KG1 (cell line): ENCODE measurements at regions not wholly inside any gene's neighbourhood (a gene's known extent, or its start where the extent isn't known, plus 50 kb on each side); places are given as distances from the start of the nearest gene placed in this dataset.

ENCODE experiments used
- DNase-seq: peaks from one replicate; lab custom pipeline; 2025; lab: John Stamatoyannopoulos, UW

DNA sequence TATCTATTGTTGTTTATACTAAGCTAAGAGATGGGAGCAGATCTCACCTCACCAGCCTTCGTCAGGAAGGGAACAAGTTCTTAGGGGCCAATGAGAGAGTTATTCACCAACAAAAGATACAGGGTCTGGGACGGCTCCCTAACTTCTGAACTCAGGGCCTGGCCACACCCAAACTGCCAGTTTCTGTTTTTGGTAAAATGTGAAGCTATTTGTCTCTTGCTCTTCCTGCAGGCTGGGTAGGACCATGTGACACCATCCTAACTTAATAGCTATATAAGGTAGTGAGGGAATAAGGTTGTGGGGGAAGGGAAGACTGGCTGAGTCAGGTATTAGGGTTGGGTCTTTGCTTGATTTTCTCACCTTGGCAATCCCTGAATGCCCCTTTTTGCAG lies 480.5 kb downstream of the KDM4C start:
- no peak for DNase-seq

DNA sequence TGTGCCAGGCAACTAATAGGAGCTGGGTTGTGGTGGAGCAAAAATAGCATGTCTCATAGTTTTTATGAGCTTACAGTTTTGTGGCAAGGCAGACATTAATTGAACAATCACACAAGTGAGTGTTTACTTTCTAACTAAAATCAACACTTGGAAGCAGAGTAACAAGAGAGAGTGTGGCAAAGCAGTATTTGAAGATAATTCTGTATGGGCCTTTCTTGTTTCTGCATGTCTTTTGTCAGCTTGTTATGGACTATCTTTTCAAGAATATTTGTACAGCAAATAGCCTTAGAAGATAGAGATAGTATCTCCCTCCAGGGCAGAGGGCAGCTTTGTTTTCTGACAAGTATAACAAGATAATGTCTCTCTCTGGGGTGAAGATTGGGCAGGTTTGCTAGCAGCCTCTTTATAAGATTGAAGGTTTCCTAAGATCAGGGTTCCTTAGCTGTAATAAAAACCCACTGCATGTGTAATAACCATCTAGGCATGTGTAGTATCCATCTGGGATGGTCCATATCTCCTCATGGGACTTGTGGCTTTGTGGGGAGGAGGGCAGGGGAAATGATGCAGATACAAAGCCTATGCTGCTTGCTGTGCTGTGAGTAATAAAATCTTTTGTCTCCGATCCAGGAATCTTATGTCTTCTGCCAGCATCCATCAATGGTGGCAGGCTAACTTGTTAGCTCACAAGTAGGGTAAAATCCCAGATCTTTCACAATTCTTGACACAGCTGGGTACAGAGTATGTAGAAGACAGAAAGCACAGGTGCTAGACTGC lies 479.9 kb downstream of the KDM4C start:
- DNase-seq = no peak

- DNase-seq = no peak
Observed at GRCh38 chr9:7236186-7236585, 478.4 kb downstream of the KDM4C start.

- DNase-seq = no peak
Observed at GRCh38 chr9:7234144-7234543, 476.4 kb downstream of the KDM4C start.

- DNase-seq = no peak
Observed at GRCh38 chr9:7229571-7229970, 471.8 kb downstream of the KDM4C start.

DNA sequence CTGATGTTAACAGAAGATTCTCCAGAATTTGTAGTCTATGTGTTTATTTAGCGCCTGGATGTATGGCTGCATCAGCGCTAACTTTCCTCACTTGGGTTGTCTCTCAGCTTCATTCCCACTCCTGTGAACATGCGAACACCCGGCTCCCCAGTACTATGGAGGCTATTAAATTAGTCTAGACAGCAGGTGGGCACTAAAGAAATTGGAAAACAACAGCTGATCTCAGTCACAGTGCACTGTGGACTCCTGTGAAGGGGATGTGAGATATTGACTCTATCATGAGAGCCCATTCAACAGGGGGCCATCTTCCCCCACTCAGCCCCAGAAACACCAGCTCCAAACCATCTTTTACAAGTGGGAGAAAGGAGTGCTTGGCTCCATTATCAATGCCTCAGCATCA lies 471.0 kb downstream of the KDM4C start:
- no peak for DNase-seq

DNA sequence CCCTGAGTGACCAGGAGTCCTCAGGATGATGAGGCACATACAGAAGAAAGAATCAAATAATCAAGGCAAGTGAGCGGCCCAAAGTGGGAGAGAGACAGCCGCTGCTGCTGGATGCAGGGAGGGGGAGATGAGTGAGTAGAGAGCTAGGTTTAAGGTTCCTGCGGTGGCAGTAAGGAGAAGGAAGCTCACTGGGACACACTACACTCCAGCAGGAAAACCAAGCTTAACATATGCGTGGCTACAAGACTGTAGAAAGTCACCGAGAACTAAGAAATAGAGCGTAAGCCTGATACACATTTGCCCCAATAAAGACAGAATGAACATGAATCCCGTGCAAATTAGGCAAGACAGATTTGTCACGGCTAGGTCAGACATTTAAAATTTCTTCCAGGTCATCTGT lies 470.2 kb downstream of the KDM4C start:
- no peak for DNase-seq

GRCh38 chr9:7226007-7226640 lies 468.4 kb downstream of the KDM4C start:
- no peak for DNase-seq
